Stimulated activated naive B cell treated with anti-CD40 and anti-IgM and Interleukin-4, amounts not matched to agents 10 μg/mL and 1 μg/mL and 100 μg/mL, for 72 hours (primary cell): ENCODE measurements at regions not wholly inside any gene's neighbourhood (a gene's known extent, or its start where the extent isn't known, plus 50 kb on each side); places are given as distances from the start of the nearest gene placed in this dataset.
"Not testable (repeated sequence)": the region's sequence is repeated elsewhere in the genome, so short reads cannot be mapped to it uniquely, and the experiment has no call there.

Experiments used
- ATAC-seq, 2 donors: fragments of 150-1000 bp; cut with Tn5 transposase; replicated peaks; 2 replicates each; pipeline ENCODE4 v1.10.0; 2021; ENCODE audit warnings: moderate library complexity in 1 of 2
- DNase-seq: peaks from one replicate; pipeline ENCODE4 v3.0.0; 2021
- H3K27ac Mint-ChIP-seq: one replicate; pipeline ENCODE4 v1.8.0; 2022; ENCODE audit warnings: mild to moderate bottlenecking, mixed read lengths
- H3K27me3 Mint-ChIP-seq, 2 donors: one replicate each; pipeline ENCODE4 v1.8.0; 2022; ENCODE audit warnings: mixed read lengths in 2 of 2
- H3K36me3 Mint-ChIP-seq, 2 donors: one replicate each; pipeline ENCODE4 v1.8.0; 2022; ENCODE audit warnings: mixed read lengths in 2 of 2, mild to moderate bottlenecking in 1 of 2
- H3K4me1 Mint-ChIP-seq, 2 donors: one replicate each; pipeline ENCODE4 v1.8.0; 2022; ENCODE audit warnings: mixed read lengths in 2 of 2, mild to moderate bottlenecking in 1 of 2
- H3K4me3 Mint-ChIP-seq, 2 donors: one replicate each; pipeline ENCODE4 v1.8.0; 2022; ENCODE audit warnings: mild to moderate bottlenecking in 2 of 2, mixed read lengths in 2 of 2, moderate library complexity in 1 of 2
- H3K9me3 Mint-ChIP-seq, 2 donors: one replicate each; pipeline ENCODE4 v1.8.0; 2022; ENCODE audit warnings: mixed read lengths in 2 of 2, mild to moderate bottlenecking in 1 of 2

GRCh38 chr2:11877764-11878163 is 131.3 kb downstream of the LPIN1 start:
- DNase-seq (no peak), ATAC-seq (no peak)
- Mint-ChIP-seq H3K4me1 (peaks cover 14 to 15% of the 10 kb centered on the region in 2 donors), H3K9me3 (peaks cover 0 to 2% of the 10 kb centered on the region in 2 donors), H3K27me3 (peaks cover 5 to 11% of the 10 kb centered on the region in 2 donors), H3K27ac (no peak overlapping the region), H3K4me3 (no peak overlapping the region), H3K36me3 (peaks cover 0 to 3% of the 10 kb centered on the region in 2 donors)

DNA sequence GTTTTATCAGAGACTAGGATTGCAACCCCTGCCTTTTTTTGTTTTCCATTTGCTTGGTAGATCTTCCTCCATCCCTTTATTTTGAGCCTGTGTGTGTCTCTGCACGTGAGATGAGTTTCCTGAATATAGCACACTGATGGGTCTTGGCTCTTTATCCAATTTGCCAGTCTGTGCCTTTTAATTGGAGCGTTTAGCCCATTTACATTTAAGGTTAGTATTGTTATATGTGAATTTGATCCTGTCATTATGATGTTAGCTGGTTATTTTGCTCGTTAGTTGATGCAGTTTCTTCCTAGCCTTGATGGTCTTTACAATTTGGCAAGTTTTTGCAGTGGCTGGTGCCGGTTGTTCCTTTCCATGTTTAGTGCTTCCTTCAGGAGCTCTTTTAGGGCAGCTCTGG is 138.8 kb downstream of the LPIN1 start:
- H3K36me3 Mint-ChIP-seq, result peaks cover 6 to 25% of the 10 kb centered on the region in 2 donors
- ATAC-seq, H3K27me3 Mint-ChIP-seq, H3K4me3 Mint-ChIP-seq, H3K4me1 Mint-ChIP-seq, DNase-seq, H3K27ac Mint-ChIP-seq: not testable (repeated sequence)
- H3K9me3 Mint-ChIP-seq, result peaks cover 5 to 12% of the 10 kb centered on the region in 2 donors

DNA sequence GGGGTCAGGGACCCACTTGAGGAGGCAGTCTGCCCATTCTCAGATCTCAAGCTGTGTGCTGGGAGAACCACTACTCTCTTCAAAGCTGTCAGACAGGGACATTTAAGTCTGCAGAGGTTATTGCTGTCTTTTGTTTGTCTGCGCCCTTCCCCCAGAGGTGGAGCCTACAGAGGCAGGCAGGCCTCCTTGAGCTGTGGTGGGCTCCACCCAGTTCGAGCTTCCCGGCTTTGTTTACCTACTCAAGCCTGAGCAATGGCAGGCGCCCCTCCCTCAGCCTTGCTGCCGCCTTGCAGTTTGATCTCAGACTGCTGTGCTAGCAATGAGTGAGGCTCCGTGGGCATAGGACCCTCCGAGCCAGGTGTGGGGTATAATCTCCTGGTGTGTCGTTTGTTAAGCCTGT is 140.5 kb downstream of the LPIN1 start:
- H3K9me3 Mint-ChIP-seq, result peaks cover 14 to 22% of the 10 kb centered on the region in 2 donors
- not testable (repeated sequence) for H3K4me3 Mint-ChIP-seq

GRCh38 chr2:11889101-11889850 is 142.8 kb downstream of the LPIN1 start:
- peaks cover 25 to 53% of the 10 kb centered on the region in 2 donors for H3K36me3 Mint-ChIP-seq

More for the DNA sequence above, 140.5 kb downstream of the LPIN1 start:
- H3K27ac Mint-ChIP-seq, ATAC-seq, H3K4me1 Mint-ChIP-seq, DNase-seq, H3K27me3 Mint-ChIP-seq: not testable (repeated sequence)
- H3K36me3 Mint-ChIP-seq, result peaks cover 15 to 36% of the 10 kb centered on the region in 2 donors

DNA sequence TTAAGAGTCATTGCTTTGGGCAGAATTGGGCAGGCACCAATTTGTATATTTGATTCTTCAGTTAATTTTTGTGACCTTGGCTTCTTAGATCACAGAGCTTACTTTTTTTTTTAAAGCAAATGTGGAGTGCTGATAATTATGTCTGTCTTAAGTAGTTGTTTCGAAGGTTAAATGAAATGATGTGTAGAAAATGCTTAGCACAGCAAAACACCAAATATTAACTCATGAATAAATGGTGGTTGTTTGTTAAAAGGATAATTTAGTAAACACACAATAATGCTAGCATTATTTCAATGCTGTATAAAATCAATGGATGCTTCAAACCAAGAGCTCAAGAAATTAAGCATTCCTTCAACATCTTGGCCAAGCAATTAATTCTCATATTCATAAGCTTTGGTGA is 143.4 kb downstream of the LPIN1 start:
- DNase-seq (no peak), ATAC-seq (no peak)
- H3K4me1 Mint-ChIP-seq, result peaks cover 0 to 1% of the 10 kb centered on the region in 2 donors
- H3K27me3 Mint-ChIP-seq, result no peaks in the 10 kb centered on the region
- peaks cover 29 to 40% of the 10 kb centered on the region in 2 donors for H3K9me3 Mint-ChIP-seq
- H3K36me3 Mint-ChIP-seq, result peaks cover 31 to 55% of the 10 kb centered on the region in 2 donors
- no peak overlapping the region for H3K4me3 Mint-ChIP-seq
- H3K27ac Mint-ChIP-seq, result no peak overlapping the region

More at GRCh38 chr2:11889101-11889850, 142.8 kb downstream of the LPIN1 start:
- DNase-seq, result no peak
- H3K4me3 Mint-ChIP-seq, result no peak overlapping the region
- H3K9me3 Mint-ChIP-seq, result peaks cover 24 to 37% of the 10 kb centered on the region in 2 donors
- peaks cover 0 to 1% of the 10 kb centered on the region in 2 donors for H3K4me1 Mint-ChIP-seq
- no peak for ATAC-seq
- H3K27me3 Mint-ChIP-seq, result no peaks in the 10 kb centered on the region
- no peak overlapping the region for H3K27ac Mint-ChIP-seq

GRCh38 chr2:11891028-11891427 is 144.6 kb downstream of the LPIN1 start:
- Mint-ChIP-seq H3K27ac (no peak overlapping the region), H3K9me3 (peaks cover 32 to 43% of the 10 kb centered on the region in 2 donors)
- DNase-seq, result no peak

DNA sequence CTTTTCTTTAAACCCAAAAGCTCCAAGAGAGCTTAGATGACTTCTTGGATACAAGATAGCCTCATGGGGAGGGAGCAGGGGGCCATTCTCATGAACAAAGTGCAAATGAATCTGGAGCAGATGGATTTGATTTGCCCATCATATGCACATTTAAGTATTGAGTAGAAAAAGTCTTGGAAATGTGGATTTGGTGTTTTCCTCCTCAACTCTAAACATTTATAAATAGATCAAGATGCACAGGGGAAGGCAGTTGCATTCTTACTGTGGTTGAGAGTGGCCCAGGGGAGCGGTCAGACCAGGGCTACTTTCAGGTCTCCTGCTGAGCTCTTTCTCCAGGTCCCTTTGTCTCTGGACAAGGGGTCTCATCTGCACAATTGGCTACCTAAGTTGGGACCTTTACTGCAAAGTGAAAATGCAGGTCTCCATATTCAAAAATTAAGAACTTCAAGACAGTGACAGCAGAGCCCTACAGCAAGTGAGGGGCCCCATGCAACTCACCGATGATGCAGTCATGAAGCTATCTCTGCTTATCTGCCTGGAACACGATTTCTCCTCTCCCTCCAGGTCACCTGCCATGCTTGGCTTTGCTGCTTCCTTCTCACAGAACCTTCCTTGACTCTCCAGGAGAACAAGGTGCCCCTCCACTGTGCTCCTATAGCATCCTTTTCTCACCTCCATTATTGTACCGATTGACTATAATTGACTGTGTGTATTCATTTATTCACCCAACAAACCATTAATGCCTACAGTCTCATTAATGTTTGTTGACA is 145.4 kb downstream of the LPIN1 start:
- Mint-ChIP-seq H3K27me3 (no peaks in the 10 kb centered on the region), H3K4me3 (no peak overlapping the region), H3K9me3 (peaks cover 32 to 43% of the 10 kb centered on the region in 2 donors), H3K27ac (no peak overlapping the region), H3K4me1 (no peaks in the 10 kb centered on the region), H3K36me3 (peaks cover 31 to 51% of the 10 kb centered on the region in 2 donors)
- no peak for ATAC-seq
- no peak for DNase-seq

More at GRCh38 chr2:11891028-11891427, 144.6 kb downstream of the LPIN1 start:
- ATAC-seq, result no peak
- Mint-ChIP-seq H3K36me3 (peaks cover 34 to 55% of the 10 kb centered on the region in 2 donors), H3K27me3 (no peaks in the 10 kb centered on the region), H3K4me1 (peaks cover 0 to 1% of the 10 kb centered on the region in 2 donors), H3K4me3 (no peak overlapping the region)

DNA sequence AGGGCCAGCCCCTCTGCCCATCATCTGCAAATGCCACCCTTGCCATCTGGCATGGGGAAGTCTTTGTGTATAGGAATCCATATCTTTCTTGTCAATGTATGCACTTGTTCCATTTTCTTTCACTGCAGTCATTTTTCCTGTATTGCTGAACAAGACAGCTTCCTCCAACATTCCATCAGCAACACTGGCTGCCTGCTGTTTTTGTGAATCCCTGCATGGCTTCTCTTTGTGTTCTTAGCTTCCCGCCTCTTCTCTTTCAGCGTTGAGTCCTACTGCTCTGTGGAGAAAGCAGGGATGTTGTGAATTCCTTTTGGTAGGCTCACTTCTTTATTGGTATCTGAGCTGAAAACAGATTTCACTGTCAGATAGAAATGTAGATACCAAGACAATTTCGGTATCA is 150.0 kb downstream of the LPIN1 start:
- Mint-ChIP-seq H3K36me3 (peaks cover 19 to 34% of the 10 kb centered on the region in 2 donors), H3K4me3 (no peak overlapping the region), H3K4me1 (peaks cover 0 to 4% of the 10 kb centered on the region in 2 donors), H3K27me3 (no peaks in the 10 kb centered on the region), H3K27ac (no peak overlapping the region), H3K9me3 (peaks cover 21 to 28% of the 10 kb centered on the region in 2 donors)
- no peak for DNase-seq
- ATAC-seq, result no peak

- Mint-ChIP-seq H3K4me1 (peaks cover 7 to 12% of the 10 kb centered on the region in 2 donors), H3K27ac (no peak overlapping the region), H3K4me3 (no peak overlapping the region), H3K27me3 (no peaks in the 10 kb centered on the region), H3K36me3 (peaks cover 9 to 22% of the 10 kb centered on the region in 2 donors), H3K9me3 (peaks cover 13 to 17% of the 10 kb centered on the region in 2 donors)
- ATAC-seq (no peak), DNase-seq (no peak)
Observed at GRCh38 chr2:11898576-11898975, 152.1 kb downstream of the LPIN1 start.

DNA sequence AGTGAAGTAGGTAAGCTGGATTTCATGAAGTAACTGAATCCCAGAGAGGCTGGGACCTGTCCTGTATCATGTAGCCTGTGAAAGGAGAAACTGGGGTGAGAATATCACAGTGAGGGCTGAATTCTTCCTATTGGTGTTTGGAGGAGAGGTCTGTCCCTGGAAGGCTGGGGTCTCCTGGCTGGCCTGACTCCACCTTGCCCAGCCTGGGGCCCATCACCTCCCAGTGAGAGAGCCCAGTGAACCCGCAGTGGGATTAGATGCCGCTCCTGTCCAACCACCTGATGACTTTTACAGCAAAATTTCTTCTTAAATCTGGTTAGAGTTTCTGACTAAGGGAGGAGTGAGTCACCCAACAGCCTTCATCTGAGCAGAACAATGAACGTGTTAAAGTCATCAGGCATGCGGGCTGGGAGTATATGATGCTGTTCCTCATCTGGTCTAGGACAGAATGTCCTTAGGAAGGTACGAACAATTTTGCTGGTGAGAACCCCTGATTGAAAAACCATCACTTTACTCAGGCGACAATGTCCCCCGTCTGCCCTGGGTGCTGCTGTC is 152.9 kb downstream of the LPIN1 start:
- H3K36me3 Mint-ChIP-seq, result peaks cover 11 to 21% of the 10 kb centered on the region in 2 donors
- peaks cover 14 to 15% of the 10 kb centered on the region in 2 donors for H3K9me3 Mint-ChIP-seq
- H3K27ac Mint-ChIP-seq, result no peak overlapping the region
- no peak for ATAC-seq
- H3K27me3 Mint-ChIP-seq, result no peaks in the 10 kb centered on the region
- no peak for DNase-seq
- no peak overlapping the region for H3K4me3 Mint-ChIP-seq
- H3K4me1 Mint-ChIP-seq, result peaks cover 13 to 20% of the 10 kb centered on the region in 2 donors

DNA sequence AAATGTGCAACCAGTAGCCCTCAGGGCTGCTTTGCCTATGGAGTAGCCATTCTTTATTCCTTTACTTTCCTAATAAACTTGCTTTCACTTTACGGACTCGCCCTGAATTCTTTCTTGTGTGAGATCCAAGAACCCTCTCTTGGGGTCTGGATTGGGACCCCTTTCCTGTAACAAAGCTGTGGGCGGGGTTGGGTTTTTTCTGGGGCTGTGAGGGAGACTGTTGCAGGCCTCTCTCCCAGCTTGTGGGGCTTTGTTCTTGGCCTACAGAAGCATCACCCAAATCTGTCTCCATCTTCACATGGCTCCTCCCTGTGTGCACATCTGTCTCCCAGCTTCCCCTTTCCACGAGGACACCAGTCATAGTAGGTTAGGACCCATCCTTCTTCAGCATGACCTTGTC is 154.5 kb downstream of the LPIN1 start:
- ATAC-seq, H3K27ac Mint-ChIP-seq, DNase-seq, H3K27me3 Mint-ChIP-seq, H3K4me3 Mint-ChIP-seq, H3K9me3 Mint-ChIP-seq: not testable (repeated sequence)
- Mint-ChIP-seq H3K4me1 (peaks cover 18 to 20% of the 10 kb centered on the region in 2 donors), H3K36me3 (peaks cover 3 to 12% of the 10 kb centered on the region in 2 donors)

- H3K27me3 Mint-ChIP-seq, result no peaks in the 10 kb centered on the region
- no peak overlapping the region for H3K27ac Mint-ChIP-seq
- peaks cover 3 to 12% of the 10 kb centered on the region in 2 donors for H3K36me3 Mint-ChIP-seq
- peaks cover 18 to 20% of the 10 kb centered on the region in 2 donors for H3K4me1 Mint-ChIP-seq
- H3K4me3 Mint-ChIP-seq, result no peak overlapping the region
- peaks cover 6 to 7% of the 10 kb centered on the region in 2 donors for H3K9me3 Mint-ChIP-seq
- no peak for DNase-seq
- ATAC-seq, result no peak
Observed at GRCh38 chr2:11901351-11902069, 155.1 kb downstream of the LPIN1 start.

GRCh38 chr2:11903085-11903606 is 156.7 kb downstream of the LPIN1 start:
- H3K36me3 Mint-ChIP-seq, result peaks cover 3 to 12% of the 10 kb centered on the region in 2 donors
- H3K9me3 Mint-ChIP-seq, result peaks cover 6 to 7% of the 10 kb centered on the region in 2 donors
- H3K27me3 Mint-ChIP-seq, result no peaks in the 10 kb centered on the region
- no peak for DNase-seq
- no peak overlapping the region for H3K4me3 Mint-ChIP-seq
- peak overlapping the region; percentile 33 for H3K27ac Mint-ChIP-seq
- ATAC-seq, result no peak
- H3K4me1 Mint-ChIP-seq, result peaks cover 24 to 30% of the 10 kb centered on the region in 2 donors
